ENCODE measurements at regions not wholly inside any gene's neighbourhood (a gene's known extent, or its start where the extent isn't known, plus 50 kb on each side); places are given as distances from the start of the nearest gene placed in this dataset.

GRCh38 chr10:36540611-36541010 lies 584.8 kb upstream of the ANKRD30A start:
- no peak for TF ChIP-seq CTCF (IDR thresholded peaks at IDR 0.05; ENCODE audit: low read depth, low read length)
- no peaks in the 10 kb centered on the region for H3K36me3 ChIP-seq
- no peak overlapping the region for H3K4me3 ChIP-seq (ENCODE audit: low read depth, low read length)
- H3K27me3 ChIP-seq (ENCODE audit: insufficient read depth, low read depth, severe bottlenecking) = no peaks in the 10 kb centered on the region
- no peak for DNase-seq
- H3K27ac ChIP-seq = no peak overlapping the region
- no peaks in the 10 kb centered on the region for H3K9me3 ChIP-seq (ENCODE audit: severe bottlenecking)

GRCh38 chr10:36538953-36539586 lies 586.3 kb upstream of the ANKRD30A start:
- DNase-seq = no peak
- no peak overlapping the region for H3K27ac ChIP-seq
- H3K4me3 ChIP-seq (ENCODE audit: low read depth, low read length) = no peak overlapping the region
- H3K9me3 ChIP-seq (ENCODE audit: severe bottlenecking) = no peaks in the 10 kb centered on the region
- no peaks in the 10 kb centered on the region for H3K36me3 ChIP-seq
- no peak for TF ChIP-seq CTCF (IDR thresholded peaks at IDR 0.05; ENCODE audit: low read depth, low read length)
- no peaks in the 10 kb centered on the region for H3K27me3 ChIP-seq (ENCODE audit: insufficient read depth, low read depth, severe bottlenecking)

- no peak overlapping the region for H3K4me3 ChIP-seq (ENCODE audit: low read depth, low read length)
- peak; percentile 9 for DNase-seq
- no peak overlapping the region for H3K27ac ChIP-seq
- no peak for TF ChIP-seq CTCF (IDR thresholded peaks at IDR 0.05; ENCODE audit: low read depth, low read length)
- H3K27me3 ChIP-seq (ENCODE audit: insufficient read depth, low read depth, severe bottlenecking) = no peaks in the 10 kb centered on the region
- no peaks in the 10 kb centered on the region for H3K36me3 ChIP-seq
- H3K9me3 ChIP-seq (ENCODE audit: severe bottlenecking) = peaks cover 8% of the 10 kb centered on the region
Measured at GRCh38 chr10:36534471-36535002, 590.9 kb upstream of the ANKRD30A start.

GRCh38 chr10:36533861-36534260 lies 591.5 kb upstream of the ANKRD30A start:
- H3K4me3 ChIP-seq (ENCODE audit: low read depth, low read length) = no peak overlapping the region
- no peaks in the 10 kb centered on the region for H3K27me3 ChIP-seq (ENCODE audit: insufficient read depth, low read depth, severe bottlenecking)
- H3K9me3 ChIP-seq (ENCODE audit: severe bottlenecking) = peaks cover 9% of the 10 kb centered on the region
- no peak overlapping the region for H3K27ac ChIP-seq
- no peaks in the 10 kb centered on the region for H3K36me3 ChIP-seq
- DNase-seq = no peak
- TF ChIP-seq CTCF (IDR thresholded peaks at IDR 0.05; ENCODE audit: low read depth, low read length) = no peak

- no peak for TF ChIP-seq CTCF (IDR thresholded peaks at IDR 0.05; ENCODE audit: low read depth, low read length)
- Histone ChIP-seq H3K27me3 (ENCODE audit: insufficient read depth, low read depth, severe bottlenecking) (no peaks in the 10 kb centered on the region), H3K27ac (no peak overlapping the region), H3K4me3 (ENCODE audit: low read depth, low read length) (no peak overlapping the region), H3K9me3 (ENCODE audit: severe bottlenecking) (peaks cover 9% of the 10 kb centered on the region), H3K36me3 (no peaks in the 10 kb centered on the region)
- no peak for DNase-seq
Measured at GRCh38 chr10:36533316-36533715, 592.1 kb upstream of the ANKRD30A start.

- DNase-seq = no peak
- Histone ChIP-seq H3K36me3 (no peaks in the 10 kb centered on the region), H3K4me3 (ENCODE audit: low read depth, low read length) (no peak overlapping the region), H3K27me3 (ENCODE audit: insufficient read depth, low read depth, severe bottlenecking) (no peaks in the 10 kb centered on the region), H3K9me3 (ENCODE audit: severe bottlenecking) (peaks cover 9% of the 10 kb centered on the region), H3K27ac (no peak overlapping the region)
- no peak for TF ChIP-seq CTCF (IDR thresholded peaks at IDR 0.05; ENCODE audit: low read depth, low read length)
Measured at GRCh38 chr10:36531621-36532020, 593.8 kb upstream of the ANKRD30A start.
